IMR-90 (cell line): ENCODE measurements at regions not wholly inside any gene's neighbourhood (a gene's known extent, or its start where the extent isn't known, plus 50 kb on each side); places are given as distances from the start of the nearest gene placed in this dataset.

Experiments
- ATAC-seq: fragments of 200-7000 bp; cut with Tn5 transposase; 2 replicates; pipeline ENCODE4 v1.9.1; 2020; ENCODE audit warnings: low read depth, mild to moderate bottlenecking, moderate library complexity
- BruUV-seq: library from RNA; stranded (reverse); fragments of 400-500 nt; replicated peaks from 2 replicates; lab custom pipeline; 2021; lab: Mats Ljungman, UMichigan
- CTCF ChIA-PET: fragments of 300-600 bp; formaldehyde crosslinking; extraction: SDS; loops from one replicate; lab custom pipeline; 2021; ENCODE audit warnings: antibody characterized with exemption; lab: Yijun Ruan, JAX
- POLR2A ChIA-PET: fragments of 300-600 bp; sonication (Branson Sonifier 250); formaldehyde crosslinking; loops from one replicate; lab custom pipeline; 2022; ENCODE audit warnings: antibody characterized with exemption; ENCODE audit not compliant: unreplicated experiment; lab: Charles Lee
- DNase-seq: peaks from one replicate; pipeline ENCODE4 v3.0.0; 2013
- H2AFZ ChIP-seq: replicated peaks from 2 replicates; pipeline ENCODE3; 2013; ENCODE audit warnings: low read length, mild to moderate bottlenecking; ENCODE audit not compliant: poor library complexity
- H2AK5ac ChIP-seq: 2 replicates; pipeline ENCODE4 v1.6.1; 2013; ENCODE audit warnings: low read depth, low read length, inconsistent platforms
- H2AK9ac ChIP-seq: replicated peaks from 2 replicates; pipeline ENCODE3; 2013; ENCODE audit warnings: mild to moderate bottlenecking, low read depth, low read length, moderate library complexity; ENCODE audit not compliant: poor library complexity
- H2BK120ac ChIP-seq: 2 replicates; pipeline ENCODE4 v1.6.1; 2013; ENCODE audit warnings: low read depth, low read length, inconsistent platforms
- H2BK15ac ChIP-seq: 3 replicates; pipeline ENCODE4 v1.6.1; 2013; ENCODE audit warnings: low read depth, low read length, inconsistent platforms
- H2BK20ac ChIP-seq: 2 replicates; pipeline ENCODE4 v1.6.1; 2013; ENCODE audit warnings: low read depth, mild to moderate bottlenecking, inconsistent platforms, low read length, moderate library complexity
- H2BK5ac ChIP-seq: 2 replicates; pipeline ENCODE4 v1.6.1; 2013; ENCODE audit warnings: mild to moderate bottlenecking, low read depth, low read length, inconsistent platforms; ENCODE audit not compliant: poor library complexity, severe bottlenecking
- H3K14ac ChIP-seq: replicated peaks from 2 replicates; pipeline ENCODE4 v1.6.1; 2013; ENCODE audit warnings: low read depth, low read length, inconsistent platforms
- H3K18ac ChIP-seq: 2 replicates; pipeline ENCODE4 v1.6.1; 2013; ENCODE audit warnings: low read depth, low read length, control low read depth
- H3K23ac ChIP-seq: 2 replicates; pipeline ENCODE4 v1.6.1; 2013; ENCODE audit warnings: low read depth, low read length, inconsistent platforms
- H3K27ac ChIP-seq: 2 replicates; pipeline ENCODE4 v1.5.1; 2013; ENCODE audit warnings: mild to moderate bottlenecking, control low read depth, low read length; ENCODE audit not compliant: insufficient read depth
- H3K27me3 ChIP-seq: 2 replicates; pipeline ENCODE4 v1.6.1; 2013; ENCODE audit warnings: low read length; ENCODE audit not compliant: control insufficient read depth, insufficient read depth
- H3K36me3 ChIP-seq: 2 replicates; pipeline ENCODE4 v1.6.1; 2013; ENCODE audit warnings: low read length, mixed read lengths; ENCODE audit not compliant: control insufficient read depth, insufficient read depth
- H3K4ac ChIP-seq: 2 replicates; pipeline ENCODE4 v1.6.1; 2013; ENCODE audit warnings: low read depth, low read length, inconsistent platforms
- H3K4me1 ChIP-seq: 2 replicates; pipeline ENCODE4 v1.6.1; 2013; ENCODE audit warnings: low read length, mixed read lengths; ENCODE audit not compliant: control insufficient read depth, insufficient read depth
- H3K4me2 ChIP-seq: 2 replicates; pipeline ENCODE4 v1.6.1; 2013; ENCODE audit warnings: low read depth, mild to moderate bottlenecking, control low read depth, low read length, moderate library complexity
- H3K4me3 ChIP-seq: 2 replicates; pipeline ENCODE4 v1.5.1; 2013; ENCODE audit warnings: low read depth, mild to moderate bottlenecking, control low read depth, low read length, moderate library complexity; ENCODE audit not compliant: insufficient read depth
- H3K56ac ChIP-seq: 2 replicates; pipeline ENCODE4 v1.6.1; 2013; ENCODE audit warnings: low read length, inconsistent platforms; ENCODE audit not compliant: insufficient read depth; ENCODE audit errors: extremely low read depth
- H3K79me1 ChIP-seq, 2 experiments: 2 replicates each; pipeline ENCODE4 v1.6.1; 2013; ENCODE audit warnings: low read length in 2 of 2, inconsistent platforms in 1 of 2, low read depth in 1 of 2
- H3K9ac ChIP-seq: 2 replicates; pipeline ENCODE4 v1.6.1; 2013; ENCODE audit warnings: low read depth, low read length, control low read depth
- H3K9me1 ChIP-seq: 2 replicates; pipeline ENCODE4 v1.6.1; 2013; ENCODE audit warnings: low read length, inconsistent platforms; ENCODE audit not compliant: insufficient read depth
- H3K9me3 ChIP-seq: 2 replicates; pipeline ENCODE4 v1.6.1; 2013; ENCODE audit warnings: low read length; ENCODE audit not compliant: control insufficient read depth, insufficient read depth
- H4K20me1 ChIP-seq: 2 replicates; pipeline ENCODE4 v1.6.1; 2013; ENCODE audit warnings: low read length, inconsistent platforms; ENCODE audit not compliant: insufficient read depth
- H4K5ac ChIP-seq: 2 replicates; pipeline ENCODE4 v1.6.1; 2013; ENCODE audit warnings: mild to moderate bottlenecking, low read depth, low read length, control low read depth
- H4K8ac ChIP-seq, 2 experiments: 2 replicates each; pipeline ENCODE4 v1.6.1; 2013; ENCODE audit warnings: low read depth in 2 of 2, low read length in 2 of 2, control low read depth in 1 of 2, inconsistent platforms in 1 of 2
- H4K91ac ChIP-seq: 2 replicates; pipeline ENCODE4 v1.6.1; 2013; ENCODE audit warnings: low read depth, low read length, inconsistent platforms; ENCODE audit not compliant: insufficient read depth
- CEBPB ChIP-seq: IDR thresholded peaks from 2 replicates; pipeline ENCODE4 v1.6.1; 2012; ENCODE audit warnings: low read depth, low read length, improper control_type of control experiment
- CHD1 ChIP-seq: IDR thresholded peaks from 2 replicates; pipeline ENCODE4 v1.6.1; 2012; ENCODE audit warnings: low read depth, low read length, improper control_type of control experiment
- MAFK ChIP-seq: IDR thresholded peaks from 2 replicates; pipeline ENCODE4 v1.6.1; 2012; ENCODE audit warnings: low read depth, low read length, improper control_type of control experiment
- MAZ ChIP-seq: IDR thresholded peaks from 2 replicates; pipeline ENCODE4 v1.6.1; 2012; ENCODE audit warnings: low read depth, mild to moderate bottlenecking, low read length, improper control_type of control experiment, moderate library complexity, borderline replicate concordance
- MXI1 ChIP-seq: IDR thresholded peaks from 2 replicates; pipeline ENCODE4 v1.6.1; 2012; ENCODE audit warnings: low read depth, mild to moderate bottlenecking, low read length, moderate library complexity, borderline replicate concordance
- NFE2L2 ChIP-seq: fragments of 150-350 bp; IDR thresholded peaks from 2 replicates; pipeline ENCODE4 v1.6.1; 2016; ENCODE audit warnings: low read depth, mild to moderate bottlenecking, low read length
- POLR2A ChIP-seq: IDR thresholded peaks from 2 replicates; pipeline ENCODE4 v1.6.1; 2012; ENCODE audit warnings: mild to moderate bottlenecking, low read depth, low read length
- RAD21 ChIP-seq: IDR thresholded peaks from 2 replicates; pipeline ENCODE4 v1.6.1; 2012; ENCODE audit warnings: low read length, improper control_type of control experiment
- RCOR1 ChIP-seq: IDR thresholded peaks from 2 replicates; pipeline ENCODE4 v1.6.1; 2012; ENCODE audit warnings: mild to moderate bottlenecking, low read length, improper control_type of control experiment; ENCODE audit not compliant: insufficient replicate concordance
- RFX5 ChIP-seq: IDR thresholded peaks from 2 replicates; pipeline ENCODE4 v1.8.0; 2012; ENCODE audit warnings: low read depth, mild to moderate bottlenecking, low read length, moderate library complexity
- SMC3 ChIP-seq: fragments of 150-350 bp; IDR thresholded peaks from 2 replicates; pipeline ENCODE4 v1.6.1; 2016; ENCODE audit warnings: low read depth, mild to moderate bottlenecking, antibody characterized with exemption, low read length, moderate library complexity
- WGBS, 2 experiments: methylation state at CpG; one replicate each; pipeline versions ENCODE4 v1.1.5 to v1.1.7; 2013; ENCODE audit warnings: missing lambda C conversion rate in 2 of 2; ENCODE audit not compliant: insufficient read length in 1 of 2; ENCODE audit errors: extremely low coverage in 2 of 2; 5-methylcytosine and 5-hydroxymethylcytosine counted together
- dilution Hi-C: fragments of 300-500 bp; cut with HindIII; formaldehyde crosslinking; loops from one replicate; pipeline ENCODE4 v1.14.3; 2018; ENCODE audit warnings: low sequenced_read_pairs; ENCODE audit not compliant: unreplicated experiment
- in situ Hi-C: fragments of 300-500 bp; cut with MboI; formaldehyde crosslinking; loops from 3 replicates; pipeline ENCODE4 v1.14.3; 2019; ENCODE audit warnings: low sequenced_read_pairs, inconsistent platforms, mixed read lengths
- intact Hi-C: fragments of 100-400 bp; cut with micrococcal nuclease; formaldehyde crosslinking; loops from 2 replicates; pipeline ENCODE4 v1.10.0; 2022
- TF ChIP-seq, protein P1 (sequence below): fragments of 150-350 bp; IDR thresholded peaks from 2 replicates; pipeline ENCODE4 v1.6.1; 2017; ENCODE audit warnings: mild to moderate bottlenecking, antibody characterized with exemption, low read length, low read depth
- TF ChIP-seq, protein P2 (sequence below): fragments of 150-350 bp; IDR thresholded peaks from 2 replicates; pipeline ENCODE4 v1.6.1; 2016; ENCODE audit warnings: low read depth, mild to moderate bottlenecking, low read length, moderate library complexity, borderline replicate concordance
- TF ChIP-seq, protein P3 (sequence below): conservative IDR thresholded peaks from 2 replicates; pipeline ENCODE4 v1.5.1; 2012; ENCODE audit warnings: mild to moderate bottlenecking, low read depth, low read length, improper control_type of control experiment

DNA sequence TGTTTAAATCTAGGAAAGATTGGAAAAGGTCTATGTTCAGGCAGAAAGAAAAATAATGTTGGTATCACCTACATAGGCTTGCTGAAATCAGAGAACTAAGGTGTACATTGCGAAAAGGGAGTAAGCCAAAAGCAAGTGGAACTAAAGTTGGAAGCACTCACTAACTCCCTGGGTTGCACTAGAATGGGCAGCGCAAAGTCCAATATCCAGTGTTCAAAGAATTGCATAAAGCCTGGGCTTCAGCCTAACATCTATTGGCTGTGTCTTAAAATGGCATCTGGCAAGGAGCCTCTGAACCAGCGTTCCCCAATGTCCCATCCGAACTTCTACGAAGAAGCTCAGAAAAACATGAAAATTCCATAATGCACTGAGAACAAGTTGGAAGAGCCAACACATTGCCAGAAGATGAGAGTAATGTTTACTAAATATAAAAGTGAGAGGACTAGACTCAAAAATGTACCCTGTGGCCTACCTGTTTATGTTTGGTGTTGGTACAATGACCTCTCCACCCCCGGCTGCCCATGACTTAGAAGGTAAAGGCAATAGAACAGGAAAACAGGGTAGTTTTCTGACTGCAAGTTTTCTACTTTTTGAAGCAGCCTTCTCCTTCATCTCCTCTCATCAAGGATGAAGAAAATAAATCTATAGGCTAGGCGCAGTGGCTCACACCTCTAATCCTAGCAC, 275.9 kb upstream of the GHITM start:
- no peaks in the 10 kb centered on the region for H3K4me1 ChIP-seq
- H3K4me2 ChIP-seq: no peak overlapping the region
- H2AFZ ChIP-seq: no peak overlapping the region
- 80% methylated on average over 1 of the region's 7 CpGs; no CpG with 5 or more reads in 1 of the 2 experiments for WGBS, 2 experiments
- no peak overlapping the region for H3K9ac ChIP-seq
- no peak overlapping the region for H2BK20ac ChIP-seq
- H3K9me1 ChIP-seq: no peaks in the 10 kb centered on the region
- H3K36me3 ChIP-seq: no peaks in the 10 kb centered on the region
- no peak overlapping the region for H3K18ac ChIP-seq
- H3K27me3 ChIP-seq: no peaks in the 10 kb centered on the region
- no peak overlapping the region for H3K4me3 ChIP-seq
- POLR2A ChIA-PET: no interaction called here
- ATAC-seq (no peak), DNase-seq (no peak)
- CTCF ChIA-PET: no interaction called here
- no peak overlapping the region for H4K5ac ChIP-seq
- H2BK120ac ChIP-seq: no peak overlapping the region
- peaks cover 5% of the 10 kb centered on the region; the same call in 1 of the 2 replicates for H3K9me3 ChIP-seq
- H2AK5ac ChIP-seq: no peak overlapping the region
- H2BK5ac ChIP-seq: no peak overlapping the region
- TF ChIP-seq, protein P1, sequence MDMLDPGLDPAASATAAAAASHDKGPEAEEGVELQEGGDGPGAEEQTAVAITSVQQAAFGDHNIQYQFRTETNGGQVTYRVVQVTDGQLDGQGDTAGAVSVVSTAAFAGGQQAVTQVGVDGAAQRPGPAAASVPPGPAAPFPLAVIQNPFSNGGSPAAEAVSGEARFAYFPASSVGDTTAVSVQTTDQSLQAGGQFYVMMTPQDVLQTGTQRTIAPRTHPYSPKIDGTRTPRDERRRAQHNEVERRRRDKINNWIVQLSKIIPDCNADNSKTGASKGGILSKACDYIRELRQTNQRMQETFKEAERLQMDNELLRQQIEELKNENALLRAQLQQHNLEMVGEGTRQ: no peak
- TF ChIP-seq MAFK (no peak), MXI1 (no peak), RCOR1 (no peak), CHD1 (no peak), RAD21 (no peak), MAZ (no peak), NFE2L2 (no peak), CEBPB (no peak), SMC3 (no peak), RFX5 (no peak), POLR2A (no peak)
- TF ChIP-seq, protein P2, sequence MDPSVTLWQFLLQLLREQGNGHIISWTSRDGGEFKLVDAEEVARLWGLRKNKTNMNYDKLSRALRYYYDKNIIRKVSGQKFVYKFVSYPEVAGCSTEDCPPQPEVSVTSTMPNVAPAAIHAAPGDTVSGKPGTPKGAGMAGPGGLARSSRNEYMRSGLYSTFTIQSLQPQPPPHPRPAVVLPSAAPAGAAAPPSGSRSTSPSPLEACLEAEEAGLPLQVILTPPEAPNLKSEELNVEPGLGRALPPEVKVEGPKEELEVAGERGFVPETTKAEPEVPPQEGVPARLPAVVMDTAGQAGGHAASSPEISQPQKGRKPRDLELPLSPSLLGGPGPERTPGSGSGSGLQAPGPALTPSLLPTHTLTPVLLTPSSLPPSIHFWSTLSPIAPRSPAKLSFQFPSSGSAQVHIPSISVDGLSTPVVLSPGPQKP: no peak
- TF ChIP-seq, protein P3, sequence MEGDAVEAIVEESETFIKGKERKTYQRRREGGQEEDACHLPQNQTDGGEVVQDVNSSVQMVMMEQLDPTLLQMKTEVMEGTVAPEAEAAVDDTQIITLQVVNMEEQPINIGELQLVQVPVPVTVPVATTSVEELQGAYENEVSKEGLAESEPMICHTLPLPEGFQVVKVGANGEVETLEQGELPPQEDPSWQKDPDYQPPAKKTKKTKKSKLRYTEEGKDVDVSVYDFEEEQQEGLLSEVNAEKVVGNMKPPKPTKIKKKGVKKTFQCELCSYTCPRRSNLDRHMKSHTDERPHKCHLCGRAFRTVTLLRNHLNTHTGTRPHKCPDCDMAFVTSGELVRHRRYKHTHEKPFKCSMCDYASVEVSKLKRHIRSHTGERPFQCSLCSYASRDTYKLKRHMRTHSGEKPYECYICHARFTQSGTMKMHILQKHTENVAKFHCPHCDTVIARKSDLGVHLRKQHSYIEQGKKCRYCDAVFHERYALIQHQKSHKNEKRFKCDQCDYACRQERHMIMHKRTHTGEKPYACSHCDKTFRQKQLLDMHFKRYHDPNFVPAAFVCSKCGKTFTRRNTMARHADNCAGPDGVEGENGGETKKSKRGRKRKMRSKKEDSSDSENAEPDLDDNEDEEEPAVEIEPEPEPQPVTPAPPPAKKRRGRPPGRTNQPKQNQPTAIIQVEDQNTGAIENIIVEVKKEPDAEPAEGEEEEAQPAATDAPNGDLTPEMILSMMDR: no peak
- H3K79me1 ChIP-seq: no peaks in the 10 kb centered on the region
- no peak overlapping the region for H3K4ac ChIP-seq
- H4K8ac ChIP-seq: no peak overlapping the region
- H3K14ac ChIP-seq: no peak overlapping the region
- no TSS peak for BruUV-seq
- H3K56ac ChIP-seq: no peak overlapping the region
- H2AK9ac ChIP-seq: no peak overlapping the region
- H4K91ac ChIP-seq: no peak overlapping the region
- intact Hi-C loops: no loop called here
- in situ Hi-C loops: loop anchor here (25.0 kb wide), 1 partner anchor 1076 kb away; no protein-coding TSS in a partner anchor
- H3K23ac ChIP-seq: no peak overlapping the region
- no peaks in the 10 kb centered on the region for H4K20me1 ChIP-seq
- dilution Hi-C loops: no loop called here
- H2BK15ac ChIP-seq: no peak overlapping the region
- H3K27ac ChIP-seq: no peak overlapping the region
